Ovary (tissue), 3 donors: ENCODE measurements at regions not wholly inside any gene's neighbourhood (a gene's known extent, or its start where the extent isn't known, plus 50 kb on each side); places are given as distances from the start of the nearest gene placed in this dataset.

ENCODE experiments used
- EP300 ChIP-seq: sonication (generic); formaldehyde crosslinking; IDR thresholded peaks from one replicate; pipeline ENCODE4 v1.6.1; 2017; ENCODE audit warnings: antibody characterized with exemption
- TF ChIP-seq, protein P1 (sequence below), 3 donors: fragments of 450-650 bp in 2 of 3; fragments of 200-600 bp in 1 of 3; IDR thresholded peaks; one replicate each; pipeline versions ENCODE4 v1.5.1 to v1.8.0; 2016 to 2022; ENCODE audit warnings: antibody characterized with exemption in 3 of 3, mild to moderate bottlenecking in 1 of 3
- donor health status: DM: no; HTN: no; CAD: no.

DNA sequence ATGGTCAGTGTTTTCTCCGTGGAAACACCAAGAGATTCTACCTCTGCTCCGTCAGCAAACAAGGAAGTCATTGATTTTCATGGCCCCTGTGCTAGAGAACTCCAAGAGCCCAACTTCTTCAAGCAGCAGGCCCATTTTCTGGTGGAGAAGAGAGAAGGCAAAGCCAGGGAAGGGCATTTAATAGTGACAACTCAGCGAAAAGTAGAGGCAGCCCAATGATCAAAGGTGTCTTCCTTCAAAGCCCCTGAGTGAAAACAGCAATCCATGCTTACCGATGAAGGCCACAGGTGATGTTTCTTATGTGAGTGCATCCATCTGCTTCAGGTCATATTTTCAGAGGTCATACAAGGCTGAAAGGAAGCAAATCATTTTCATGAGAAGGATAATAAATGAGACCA is 77.3 kb downstream of the VCPKMT start:
- TF ChIP-seq, protein P1, sequence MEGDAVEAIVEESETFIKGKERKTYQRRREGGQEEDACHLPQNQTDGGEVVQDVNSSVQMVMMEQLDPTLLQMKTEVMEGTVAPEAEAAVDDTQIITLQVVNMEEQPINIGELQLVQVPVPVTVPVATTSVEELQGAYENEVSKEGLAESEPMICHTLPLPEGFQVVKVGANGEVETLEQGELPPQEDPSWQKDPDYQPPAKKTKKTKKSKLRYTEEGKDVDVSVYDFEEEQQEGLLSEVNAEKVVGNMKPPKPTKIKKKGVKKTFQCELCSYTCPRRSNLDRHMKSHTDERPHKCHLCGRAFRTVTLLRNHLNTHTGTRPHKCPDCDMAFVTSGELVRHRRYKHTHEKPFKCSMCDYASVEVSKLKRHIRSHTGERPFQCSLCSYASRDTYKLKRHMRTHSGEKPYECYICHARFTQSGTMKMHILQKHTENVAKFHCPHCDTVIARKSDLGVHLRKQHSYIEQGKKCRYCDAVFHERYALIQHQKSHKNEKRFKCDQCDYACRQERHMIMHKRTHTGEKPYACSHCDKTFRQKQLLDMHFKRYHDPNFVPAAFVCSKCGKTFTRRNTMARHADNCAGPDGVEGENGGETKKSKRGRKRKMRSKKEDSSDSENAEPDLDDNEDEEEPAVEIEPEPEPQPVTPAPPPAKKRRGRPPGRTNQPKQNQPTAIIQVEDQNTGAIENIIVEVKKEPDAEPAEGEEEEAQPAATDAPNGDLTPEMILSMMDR (IDR thresholded peaks at IDR 0.05): no peak
- TF ChIP-seq EP300: no peak
